ENCODE measurements at regions not wholly inside any gene's neighbourhood (a gene's known extent, or its start where the extent isn't known, plus 50 kb on each side); places are given as distances from the start of the nearest gene placed in this dataset.

- Histone ChIP-seq H3K9me2 (ENCODE audit: insufficient read depth) (no peaks in the 10 kb centered on the region), H3K4me2 (ENCODE audit: low read length) (no peak overlapping the region), H3K27ac (ENCODE audit: low read depth, low read length) (no peak overlapping the region), H3K9ac (ENCODE audit: low read length) (no peak overlapping the region), H3K36me3 (ENCODE audit: control insufficient read depth in 1 of 2, insufficient read depth in 2 of 2, low read length in 2 of 2) (no peaks in the 10 kb centered on the region), H3K9me3 (ENCODE audit: control insufficient read depth in 1 of 2, insufficient read depth in 1 of 2, low read depth in 1 of 2, low read length in 2 of 2) (no peaks in the 10 kb centered on the region), H3K79me2 (ENCODE audit: insufficient read depth, low read length) (no peaks in the 10 kb centered on the region), H4K20me1 (ENCODE audit: insufficient read depth) (no peaks in the 10 kb centered on the region), H3K27me3 (ENCODE audit: insufficient read depth, low read length) (no peaks in the 10 kb centered on the region), H2AFZ (ENCODE audit: low read depth, low read length, poor library complexity, severe bottlenecking) (no peak overlapping the region), H3K4me1 (ENCODE audit: control insufficient read depth in 1 of 2, insufficient read depth in 2 of 2, low read length in 2 of 2) (no peaks in the 10 kb centered on the region; a peak in 1 of 4 replicates), H3K4me3 (replicated peaks in 1 of 2; ENCODE audit: low read depth in 1 of 2, low read length in 2 of 2) (no peak overlapping the region)
- DNase-seq (ENCODE audit: low read depth, low spot score) (no peak), ATAC-seq (no peak)
- ChIA-PET RAD21 (ENCODE audit: low non-redundant PET in 1 of 2, low total read pairs in 2 of 2, uncharacterized antibody in 2 of 2, unreplicated experiment in 2 of 2) (no interaction called here), POLR2A (no interaction called here), CTCF (no interaction called here)
- TF ChIP-seq ZNF274 (IDR thresholded peaks at IDR 0.05; ENCODE audit: low read depth, low read length), result no peak
- no peak for TF ChIP-seq EZH2 (IDR thresholded peaks at IDR 0.05)
- no peak for TF ChIP-seq CBX3 (IDR thresholded peaks at IDR 0.05; ENCODE audit: low read depth)
- TF ChIP-seq CTCF (IDR thresholded peaks at IDR 0.05 in 2 of 3, conservative IDR thresholded peaks at IDR 0.05 in 1 of 3; ENCODE audit: borderline replicate concordance in 1 of 3, insufficient read depth in 1 of 3, low read depth in 2 of 3, low read length in 2 of 3), result no peak
- no peak for TF ChIP-seq ZFX (IDR thresholded peaks at IDR 0.05)
- no peak for TF ChIP-seq EZH2phosphoT487 (IDR thresholded peaks at IDR 0.05; ENCODE audit: borderline replicate concordance)
- TF ChIP-seq ELF1 (IDR thresholded peaks at IDR 0.05; ENCODE audit: borderline replicate concordance, low read depth), result no peak
- TF ChIP-seq EGR1 (IDR thresholded peaks at IDR 0.05; ENCODE audit: low read depth), result no peak
- no peak for TF ChIP-seq JUND (IDR thresholded peaks at IDR 0.05)
- no peak for TF ChIP-seq YY1 (IDR thresholded peaks at IDR 0.05; ENCODE audit: extremely low read depth, insufficient replicate concordance, low read depth, low read length)
- no peak for TF ChIP-seq CEBPB (IDR thresholded peaks at IDR 0.05; ENCODE audit: low read depth)
- TF ChIP-seq, protein P1, sequence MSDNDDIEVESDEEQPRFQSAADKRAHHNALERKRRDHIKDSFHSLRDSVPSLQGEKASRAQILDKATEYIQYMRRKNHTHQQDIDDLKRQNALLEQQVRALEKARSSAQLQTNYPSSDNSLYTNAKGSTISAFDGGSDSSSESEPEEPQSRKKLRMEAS (IDR thresholded peaks at IDR 0.05), result no peak
- no peak for TF ChIP-seq SP1 (IDR thresholded peaks at IDR 0.05; ENCODE audit: low read depth)
- no peak for TF ChIP-seq TCF7L2 (IDR thresholded peaks at IDR 0.05; ENCODE audit: borderline replicate concordance, extremely low read depth, insufficient read depth, insufficient read length)
- TF ChIP-seq POLR2A (IDR thresholded peaks at IDR 0.05; ENCODE audit: borderline replicate concordance, extremely low read depth, insufficient read depth, insufficient read length), result no peak
- TF ChIP-seq POLR2AphosphoS5 (IDR thresholded peaks at IDR 0.05; ENCODE audit: low read depth, low read length), result no peak
- no peak for TF ChIP-seq FOSL1 (IDR thresholded peaks at IDR 0.05; ENCODE audit: low read depth)
- no TSS peak for BruUV-seq (replicated peaks)
- intact Hi-C loops (cut with micrococcal nuclease), result no loop called here
Measured at GRCh38 chr2:149741646-149742045, 154.1 kb upstream of the MMADHC start.
